Kidney (tissue), 13 donors: ENCODE measurements at regions not wholly inside any gene's neighbourhood (a gene's known extent, or its start where the extent isn't known, plus 50 kb on each side); places are given as distances from the start of the nearest gene placed in this dataset.

Source experiments
- DNase-seq, 5 donors: peaks; one replicate each; pipeline ENCODE4 v3.0.0-alpha.2; 2013 to 2020
- FAIRE-seq: peaks from 2 replicates; lab custom pipeline; 2012; peaks lifted over from hg19 to GRCh38; lab: Jason Lieb, UNC
- H3K27ac ChIP-seq, 2 donors: one replicate each; pipeline ENCODE4 v1.7.0; 2013; ENCODE audit warnings: low read depth in 2 of 2, low read length in 2 of 2, inconsistent platforms in 1 of 2
- H3K27me3 ChIP-seq: one replicate; pipeline ENCODE4 v1.7.1; 2013; ENCODE audit warnings: low read length, inconsistent platforms; ENCODE audit not compliant: control insufficient read depth, insufficient read depth
- H3K36me3 ChIP-seq, 3 donors: one replicate each; pipeline versions ENCODE4 v1.7.0 to v1.7.1; 2013; ENCODE audit warnings: low read length in 3 of 3, control low read depth in 1 of 3, inconsistent platforms in 1 of 3; ENCODE audit not compliant: insufficient read depth in 3 of 3, control insufficient read depth in 2 of 3
- H3K4me1 ChIP-seq, 3 donors: one replicate each; pipeline versions ENCODE4 v1.7.0 to v1.7.1; 2013; ENCODE audit warnings: low read length in 3 of 3, inconsistent platforms in 1 of 3, low read depth in 1 of 3; ENCODE audit not compliant: control insufficient read depth in 2 of 3, insufficient read depth in 2 of 3
- H3K4me3 ChIP-seq, 3 donors: one replicate each; pipeline versions ENCODE4 v1.7.0 to v1.8.1; 2013; ENCODE audit warnings: low read length in 3 of 3, control low read depth in 1 of 3, inconsistent platforms in 1 of 3
- H3K9ac ChIP-seq, 3 donors: one replicate each; pipeline versions ENCODE4 v1.7.0 to v1.7.1; 2013; ENCODE audit warnings: low read length in 3 of 3, control low read depth in 1 of 3, inconsistent platforms in 1 of 3
- H3K9me3 ChIP-seq, 3 donors: one replicate each; pipeline versions ENCODE4 v1.7.0 to v1.7.1; 2013; ENCODE audit warnings: low read length in 3 of 3, control low read depth in 1 of 3, inconsistent platforms in 1 of 3; ENCODE audit not compliant: control insufficient read depth in 2 of 3, insufficient read depth in 1 of 3
- intact Hi-C: fragments of 100-400 bp; cut with DNase I; formaldehyde crosslinking; loops from one replicate; pipeline ENCODE4 v1.11.1; 2022
- TF ChIP-seq, protein P1 (sequence below): IDR thresholded peaks from 3 replicates; pipeline ENCODE4 v1.5.1; 2012; ENCODE audit warnings: mild to moderate bottlenecking, moderate library complexity, borderline replicate concordance; ENCODE audit not compliant: insufficient read depth; ENCODE audit errors: extremely low read depth
- donor health status: control.
- donor health status: control.
- donor health status: control.
- donor health status: control.
- donor health status: control.
- donor health status: DM: yes; HTN: yes; CAD: no.
- donor health status: Normal renal cell carcinoma (clear cell type).

- no peak for FAIRE-seq
- no peaks in the 10 kb centered on the region for H3K9me3 ChIP-seq
- H3K4me3 ChIP-seq: no peak overlapping the region
- H3K27ac ChIP-seq: no peak overlapping the region
- H3K36me3 ChIP-seq: no peaks in the 10 kb centered on the region
- TF ChIP-seq, protein P1, sequence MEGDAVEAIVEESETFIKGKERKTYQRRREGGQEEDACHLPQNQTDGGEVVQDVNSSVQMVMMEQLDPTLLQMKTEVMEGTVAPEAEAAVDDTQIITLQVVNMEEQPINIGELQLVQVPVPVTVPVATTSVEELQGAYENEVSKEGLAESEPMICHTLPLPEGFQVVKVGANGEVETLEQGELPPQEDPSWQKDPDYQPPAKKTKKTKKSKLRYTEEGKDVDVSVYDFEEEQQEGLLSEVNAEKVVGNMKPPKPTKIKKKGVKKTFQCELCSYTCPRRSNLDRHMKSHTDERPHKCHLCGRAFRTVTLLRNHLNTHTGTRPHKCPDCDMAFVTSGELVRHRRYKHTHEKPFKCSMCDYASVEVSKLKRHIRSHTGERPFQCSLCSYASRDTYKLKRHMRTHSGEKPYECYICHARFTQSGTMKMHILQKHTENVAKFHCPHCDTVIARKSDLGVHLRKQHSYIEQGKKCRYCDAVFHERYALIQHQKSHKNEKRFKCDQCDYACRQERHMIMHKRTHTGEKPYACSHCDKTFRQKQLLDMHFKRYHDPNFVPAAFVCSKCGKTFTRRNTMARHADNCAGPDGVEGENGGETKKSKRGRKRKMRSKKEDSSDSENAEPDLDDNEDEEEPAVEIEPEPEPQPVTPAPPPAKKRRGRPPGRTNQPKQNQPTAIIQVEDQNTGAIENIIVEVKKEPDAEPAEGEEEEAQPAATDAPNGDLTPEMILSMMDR: no peak
- intact Hi-C loops: no loop called here
- H3K27me3 ChIP-seq: no peaks in the 10 kb centered on the region
- no peak overlapping the region for H3K9ac ChIP-seq
- no peaks in the 10 kb centered on the region for H3K4me1 ChIP-seq
- DNase-seq: no peak
These were observed 117.2 kb upstream of the LRFN5 start for GRCh38 chr14:41489315-41489972.

- DNase-seq (no peak), FAIRE-seq (no peak)
- Histone ChIP-seq H3K27ac (no peak overlapping the region), H3K4me1 (no peaks in the 10 kb centered on the region), H3K9me3 (no peaks in the 10 kb centered on the region), H3K9ac (no peak overlapping the region), H3K36me3 (no peaks in the 10 kb centered on the region), H3K4me3 (no peak overlapping the region), H3K27me3 (no peaks in the 10 kb centered on the region)
- intact Hi-C loops: no loop called here
- TF ChIP-seq, protein P1: no peak
These were observed 118.3 kb upstream of the LRFN5 start for GRCh38 chr14:41488401-41488800.

GRCh38 chr14:41482861-41483260 is 123.8 kb upstream of the LRFN5 start:
- DNase-seq (no peak), FAIRE-seq (no peak)
- Histone ChIP-seq H3K9me3 (no peaks in the 10 kb centered on the region), H3K27ac (no peak overlapping the region), H3K36me3 (no peaks in the 10 kb centered on the region), H3K9ac (no peak overlapping the region), H3K4me3 (no peak overlapping the region), H3K27me3 (no peaks in the 10 kb centered on the region), H3K4me1 (no peaks in the 10 kb centered on the region)
- TF ChIP-seq, protein P1: no peak
- intact Hi-C loops: no loop called here

- Histone ChIP-seq H3K36me3 (no peaks in the 10 kb centered on the region), H3K4me3 (no peak overlapping the region), H3K4me1 (no peaks in the 10 kb centered on the region), H3K9ac (no peak overlapping the region), H3K27ac (no peak overlapping the region), H3K9me3 (no peaks in the 10 kb centered on the region), H3K27me3 (no peaks in the 10 kb centered on the region)
- DNase-seq (no peak), FAIRE-seq (no peak)
- intact Hi-C loops: no loop called here
- TF ChIP-seq, protein P1: no peak
These were observed 130.2 kb upstream of the LRFN5 start for GRCh38 chr14:41476526-41476925.
